Chondrocyte (in vitro differentiated cells): ENCODE measurements at regions not wholly inside any gene's neighbourhood (a gene's known extent, or its start where the extent isn't known, plus 50 kb on each side); places are given as distances from the start of the nearest gene placed in this dataset.

ENCODE experiments used
- DNase-seq: peaks from one replicate; pipeline ENCODE4 v3.0.0; 2021; ENCODE audit warnings: mixed read lengths, low spot score
- H3K27ac Mint-ChIP-seq: one replicate; pipeline ENCODE4 v1.8.0; 2021; ENCODE audit warnings: mild to moderate bottlenecking, moderate library complexity, mixed read lengths; ENCODE audit not compliant: unreplicated experiment
- H3K27me3 Mint-ChIP-seq: 2 replicates; pipeline ENCODE4 v1.8.0; 2021; ENCODE audit warnings: low read depth, mixed read lengths
- H3K36me3 Mint-ChIP-seq: 2 replicates; pipeline ENCODE4 v1.8.0; 2021; ENCODE audit warnings: low read depth, mixed read lengths
- H3K4me1 Mint-ChIP-seq: 2 replicates; pipeline ENCODE4 v1.8.0; 2021; ENCODE audit warnings: low read depth, mild to moderate bottlenecking, mixed read lengths
- H3K4me3 Mint-ChIP-seq: one replicate; pipeline ENCODE4 v1.8.0; 2021; ENCODE audit warnings: mild to moderate bottlenecking, moderate library complexity, mixed read lengths; ENCODE audit not compliant: unreplicated experiment
- H3K9me3 Mint-ChIP-seq: 2 replicates; pipeline ENCODE4 v1.8.0; 2021; ENCODE audit warnings: low read depth, mixed read lengths
- TF ChIP-seq, protein P1 (sequence below): fragments of 200-600 bp; sonication (generic); IDR thresholded peaks from 2 replicates; pipeline ENCODE4 v1.5.0; 2021; ENCODE audit warnings: antibody characterized with exemption, mild to moderate bottlenecking, moderate library complexity

DNA sequence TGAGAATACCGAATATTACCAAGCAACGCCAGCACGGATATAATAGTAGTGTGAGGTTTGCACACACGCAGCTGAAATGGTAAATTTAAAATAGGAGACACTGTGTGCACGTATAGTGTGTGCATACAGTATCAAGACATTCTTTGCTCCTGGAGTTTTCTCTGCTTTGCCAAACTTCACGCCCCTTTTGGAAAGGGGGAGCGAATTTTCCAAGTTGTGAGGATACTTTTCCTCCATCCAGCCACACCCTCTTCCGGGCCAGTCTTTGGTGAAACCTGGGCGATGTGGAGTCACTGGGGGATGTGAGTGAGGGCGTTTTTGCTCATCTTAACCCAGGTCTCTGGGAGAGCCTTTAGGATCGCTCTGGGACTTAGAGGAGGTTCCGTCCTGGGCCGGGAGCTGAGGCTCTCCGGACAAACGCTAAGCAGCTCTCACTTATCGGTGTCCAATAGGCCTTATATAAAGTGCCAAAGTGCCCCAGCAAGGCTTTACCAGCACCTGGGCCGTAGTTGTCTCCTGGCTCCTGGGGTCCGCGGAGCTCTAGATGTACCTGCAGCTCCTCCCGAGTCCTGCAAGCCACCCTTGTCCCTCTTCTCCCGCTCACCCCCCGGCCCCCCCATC, 160.0 kb upstream of the MKI67 start:
- no peak for DNase-seq
- H3K27me3 Mint-ChIP-seq, result peaks cover 46% of the 10 kb centered on the region
- peaks cover 12% of the 10 kb centered on the region for H3K9me3 Mint-ChIP-seq
- no peaks in the 10 kb centered on the region for H3K4me1 Mint-ChIP-seq
- peaks cover 2% of the 10 kb centered on the region for H3K36me3 Mint-ChIP-seq
- TF ChIP-seq, protein P1, sequence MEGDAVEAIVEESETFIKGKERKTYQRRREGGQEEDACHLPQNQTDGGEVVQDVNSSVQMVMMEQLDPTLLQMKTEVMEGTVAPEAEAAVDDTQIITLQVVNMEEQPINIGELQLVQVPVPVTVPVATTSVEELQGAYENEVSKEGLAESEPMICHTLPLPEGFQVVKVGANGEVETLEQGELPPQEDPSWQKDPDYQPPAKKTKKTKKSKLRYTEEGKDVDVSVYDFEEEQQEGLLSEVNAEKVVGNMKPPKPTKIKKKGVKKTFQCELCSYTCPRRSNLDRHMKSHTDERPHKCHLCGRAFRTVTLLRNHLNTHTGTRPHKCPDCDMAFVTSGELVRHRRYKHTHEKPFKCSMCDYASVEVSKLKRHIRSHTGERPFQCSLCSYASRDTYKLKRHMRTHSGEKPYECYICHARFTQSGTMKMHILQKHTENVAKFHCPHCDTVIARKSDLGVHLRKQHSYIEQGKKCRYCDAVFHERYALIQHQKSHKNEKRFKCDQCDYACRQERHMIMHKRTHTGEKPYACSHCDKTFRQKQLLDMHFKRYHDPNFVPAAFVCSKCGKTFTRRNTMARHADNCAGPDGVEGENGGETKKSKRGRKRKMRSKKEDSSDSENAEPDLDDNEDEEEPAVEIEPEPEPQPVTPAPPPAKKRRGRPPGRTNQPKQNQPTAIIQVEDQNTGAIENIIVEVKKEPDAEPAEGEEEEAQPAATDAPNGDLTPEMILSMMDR, result no peak
- no peak overlapping the region for H3K4me3 Mint-ChIP-seq
- no peak overlapping the region for H3K27ac Mint-ChIP-seq

DNA sequence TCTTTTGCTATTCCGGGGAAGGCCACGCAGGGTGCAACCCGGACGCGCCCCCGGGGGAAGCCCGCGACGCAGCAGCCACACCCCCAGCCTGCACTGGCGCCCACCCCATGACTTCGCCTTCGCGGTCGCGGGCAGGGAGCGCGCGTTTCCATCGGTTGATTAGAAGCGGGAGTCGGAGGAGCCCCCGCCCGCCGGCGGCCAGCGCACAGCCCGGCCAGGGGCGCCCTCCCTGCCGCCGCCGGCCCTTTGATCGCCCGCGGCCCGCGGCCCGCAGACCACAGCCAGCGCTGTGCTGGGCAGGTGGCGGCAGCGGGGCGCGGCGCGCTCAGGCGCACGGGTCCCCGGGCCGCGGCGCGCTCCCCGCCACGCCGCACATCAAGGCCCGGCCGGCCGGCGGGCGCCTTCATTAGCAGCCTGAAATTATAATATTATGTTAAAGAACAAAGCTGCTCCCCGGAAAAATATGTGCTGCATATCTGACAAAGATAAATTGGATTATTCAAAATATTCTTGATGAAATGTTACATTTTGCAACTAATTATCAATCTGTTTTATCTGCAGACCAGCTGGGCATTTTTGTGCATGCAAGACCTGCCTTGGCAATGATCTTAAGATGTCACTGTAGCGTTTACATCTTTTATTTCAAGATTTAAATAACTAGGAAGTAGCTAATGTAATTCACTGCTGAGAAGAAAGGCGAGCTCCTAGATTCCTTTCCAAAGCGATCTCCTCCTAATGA, 160.7 kb upstream of the MKI67 start:
- H3K4me3 Mint-ChIP-seq, result no peak overlapping the region
- DNase-seq, result no peak
- no peak overlapping the region for H3K27ac Mint-ChIP-seq
- H3K9me3 Mint-ChIP-seq, result peaks cover 19% of the 10 kb centered on the region
- no peaks in the 10 kb centered on the region for H3K4me1 Mint-ChIP-seq
- TF ChIP-seq, protein P1, result no peak
- peaks cover 2% of the 10 kb centered on the region for H3K36me3 Mint-ChIP-seq
- H3K27me3 Mint-ChIP-seq, result peaks cover 46% of the 10 kb centered on the region

DNA sequence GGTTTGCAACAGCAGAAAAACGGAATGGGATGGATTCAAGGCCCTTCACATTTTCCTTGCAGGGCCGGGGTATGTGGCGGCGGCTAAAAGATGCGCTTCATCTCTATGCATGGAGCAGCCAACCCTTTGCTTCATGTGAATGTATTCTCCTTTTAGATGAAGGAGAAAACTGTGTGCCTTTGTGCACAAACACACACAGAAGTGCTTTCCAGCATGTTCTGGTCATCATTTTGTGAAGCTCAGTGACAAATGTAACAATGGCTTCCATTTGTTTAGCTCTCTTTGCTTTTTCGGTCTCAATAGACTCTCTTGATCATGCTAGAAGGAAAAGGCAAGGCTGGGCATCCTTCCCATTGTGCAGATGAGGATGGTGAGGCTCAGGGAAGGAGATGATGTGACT, 161.7 kb upstream of the MKI67 start:
- Mint-ChIP-seq H3K27me3 (peaks cover 46% of the 10 kb centered on the region), H3K9me3 (peaks cover 19% of the 10 kb centered on the region), H3K4me1 (no peaks in the 10 kb centered on the region), H3K36me3 (peaks cover 2% of the 10 kb centered on the region), H3K27ac (no peak overlapping the region), H3K4me3 (no peak overlapping the region)
- no peak for DNase-seq
- TF ChIP-seq, protein P1, result no peak

DNA sequence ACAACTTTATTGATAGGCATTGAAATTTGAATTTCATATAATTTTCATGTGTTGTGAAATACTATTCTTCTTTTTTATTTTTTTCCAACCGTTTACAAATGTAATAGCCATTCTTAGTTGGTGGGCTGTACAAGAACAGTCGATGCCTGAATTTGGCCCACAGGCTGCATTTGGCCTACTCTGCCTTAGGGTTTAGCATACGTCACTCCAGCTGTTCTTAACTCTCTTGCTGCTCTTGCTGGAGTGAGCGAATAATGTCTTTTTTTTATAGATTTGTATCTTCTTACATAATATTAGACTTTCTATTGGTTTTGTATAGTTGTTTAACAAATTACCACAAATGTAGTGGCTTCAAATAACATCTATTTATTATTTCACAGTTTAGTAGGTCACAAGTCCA, 163.4 kb upstream of the MKI67 start:
- Mint-ChIP-seq H3K4me1 (no peaks in the 10 kb centered on the region), H3K9me3 (peaks cover 24% of the 10 kb centered on the region), H3K27me3 (peaks cover 42% of the 10 kb centered on the region)

DNA sequence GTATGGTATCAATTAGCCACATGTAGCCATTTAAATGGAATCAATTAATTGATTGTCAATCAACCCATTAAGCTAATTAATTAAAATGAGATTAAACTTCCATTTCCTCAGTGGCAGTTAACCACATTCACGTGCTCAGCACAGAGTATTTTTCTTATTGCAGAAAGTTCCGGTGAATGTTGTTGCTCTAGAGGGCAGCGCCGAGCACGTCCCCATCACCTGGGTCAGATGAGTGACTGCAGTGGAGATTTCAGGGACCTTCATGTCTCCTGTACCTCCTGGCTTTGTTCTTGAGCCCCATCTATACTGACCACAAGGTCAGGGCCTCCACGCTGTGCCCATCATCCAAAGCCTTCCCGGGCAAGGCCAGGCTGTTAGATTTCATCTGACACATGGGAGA, 168.8 kb upstream of the MKI67 start:
- Mint-ChIP-seq H3K36me3 (no peaks in the 10 kb centered on the region), H3K27me3 (peaks cover 2% of the 10 kb centered on the region), H3K4me3 (no peak overlapping the region), H3K9me3 (peaks cover 24% of the 10 kb centered on the region), H3K27ac (no peak overlapping the region), H3K4me1 (peaks cover 5% of the 10 kb centered on the region)
- DNase-seq, result no peak
- TF ChIP-seq, protein P1, result no peak

More for the DNA sequence above, 163.4 kb upstream of the MKI67 start:
- H3K27ac Mint-ChIP-seq, result no peak overlapping the region
- peaks cover 2% of the 10 kb centered on the region for H3K36me3 Mint-ChIP-seq
- DNase-seq, result no peak
- no peak overlapping the region for H3K4me3 Mint-ChIP-seq
- TF ChIP-seq, protein P1, result no peak
